Right lobe of liver (tissue), 6 donors: ENCODE measurements at regions not wholly inside any gene's neighbourhood (a gene's known extent, or its start where the extent isn't known, plus 50 kb on each side); places are given as distances from the start of the nearest gene placed in this dataset.

Experiments used
- ATAC-seq, 4 donors: fragments of 200-7000 bp; cut with Tn5 transposase; one replicate each; pipeline ENCODE4 v1.9.1; 2020; ENCODE audit warnings: mild to moderate bottlenecking in 4 of 4, moderate library complexity in 4 of 4
- DNase-seq, 3 donors: peaks; one replicate each; pipeline ENCODE4 v3.0.0-alpha.2; 2020
- H3K27ac ChIP-seq, 3 donors: fragments of 200-600 bp; one replicate each; pipeline ENCODE4 v1.8.0; 2022
- H3K27me3 ChIP-seq, 2 donors: fragments of 200-600 bp; one replicate each; pipeline ENCODE4 v1.8.0; 2022
- H3K36me3 ChIP-seq, 4 donors: fragments of 200-600 bp; sonication (generic) in 1 of 4; one replicate each; pipeline versions ENCODE4 v1.5.1 to v1.8.0; 2017 to 2022; ENCODE audit warnings: control low read depth in 1 of 4
- H3K4me1 ChIP-seq, 4 donors: fragments of 200-600 bp; sonication (generic) in 1 of 4; one replicate each; pipeline versions ENCODE4 v1.5.1 to v1.8.0; 2017 to 2022; ENCODE audit warnings: control low read depth in 1 of 4
- H3K4me3 ChIP-seq, 3 donors: fragments of 200-600 bp; one replicate each; pipeline ENCODE4 v1.8.0; 2022
- H3K9me3 ChIP-seq, 4 donors: fragments of 200-600 bp; sonication (generic) in 1 of 4; one replicate each; pipeline versions ENCODE4 v1.5.1 to v1.8.0; 2017 to 2022; ENCODE audit warnings: control low read depth in 1 of 4
- POLR2A ChIP-seq: fragments of 450-650 bp; IDR thresholded peaks from one replicate; pipeline ENCODE4 v1.6.1; 2017; ENCODE audit warnings: antibody characterized with exemption, mild to moderate bottlenecking
- WGBS: methylation state at CpG from one replicate; pipeline ENCODE4 v1.1.6; 2018; ENCODE audit warnings: low coverage, low lambda C conversion rate; ENCODE audit not compliant: insufficient coverage; ENCODE audit errors: missing lambda C conversion rate; 5-methylcytosine and 5-hydroxymethylcytosine counted together
- intact Hi-C, 2 donors: fragments of 100-400 bp; cut with DNase I; formaldehyde crosslinking; loops; one replicate each; pipeline versions ENCODE4 v1.11.2 to v1.14.1; 2022
- TF ChIP-seq, protein P1 (sequence below), 4 donors: fragments of 200-600 bp in 3 of 4; fragments of 450-650 bp in 1 of 4; IDR thresholded peaks; one replicate each; pipeline versions ENCODE4 v1.5.1 to v1.8.0; 2016 to 2022; ENCODE audit warnings: antibody characterized with exemption in 4 of 4, mild to moderate bottlenecking in 2 of 4
- donor health status: DM: no; HTN: yes; CAD: no.
- donor health status: DM: no; HTN: no; CAD: no.
- donor health status: DM: no; HTN: no; CAD: no.
- donor health status: DM: no; HTN: yes; CAD: no.
- donor health status: DM: no; HTN: yes; CAD: no.

DNA sequence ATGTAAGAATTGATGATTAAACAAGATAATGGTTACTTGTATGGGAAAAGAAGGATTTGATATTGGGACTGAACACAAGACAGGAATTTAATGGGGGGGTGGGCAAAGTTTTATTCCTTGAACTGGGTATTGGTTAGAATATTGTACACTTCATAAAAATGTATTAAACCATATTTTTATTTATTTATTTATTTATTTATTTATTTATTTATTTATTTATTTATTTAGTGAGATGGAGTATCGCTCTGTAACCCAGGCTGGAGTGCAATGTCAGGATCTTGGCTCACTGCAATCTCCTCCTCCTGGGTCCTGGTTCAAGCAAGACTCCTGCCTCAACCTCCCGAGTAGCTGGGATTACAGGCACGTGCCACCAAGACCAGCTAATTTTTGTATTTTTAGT, 287.1 kb upstream of the SLITRK5 start:
- Histone ChIP-seq H3K4me1 (no peaks in the 10 kb centered on the region), H3K9me3 (no peaks in the 10 kb centered on the region), H3K4me3 (no peak overlapping the region), H3K27ac (no peak overlapping the region), H3K36me3 (no peaks in the 10 kb centered on the region), H3K27me3 (no peaks in the 10 kb centered on the region)
- TF ChIP-seq POLR2A: no peak
- TF ChIP-seq, protein P1, sequence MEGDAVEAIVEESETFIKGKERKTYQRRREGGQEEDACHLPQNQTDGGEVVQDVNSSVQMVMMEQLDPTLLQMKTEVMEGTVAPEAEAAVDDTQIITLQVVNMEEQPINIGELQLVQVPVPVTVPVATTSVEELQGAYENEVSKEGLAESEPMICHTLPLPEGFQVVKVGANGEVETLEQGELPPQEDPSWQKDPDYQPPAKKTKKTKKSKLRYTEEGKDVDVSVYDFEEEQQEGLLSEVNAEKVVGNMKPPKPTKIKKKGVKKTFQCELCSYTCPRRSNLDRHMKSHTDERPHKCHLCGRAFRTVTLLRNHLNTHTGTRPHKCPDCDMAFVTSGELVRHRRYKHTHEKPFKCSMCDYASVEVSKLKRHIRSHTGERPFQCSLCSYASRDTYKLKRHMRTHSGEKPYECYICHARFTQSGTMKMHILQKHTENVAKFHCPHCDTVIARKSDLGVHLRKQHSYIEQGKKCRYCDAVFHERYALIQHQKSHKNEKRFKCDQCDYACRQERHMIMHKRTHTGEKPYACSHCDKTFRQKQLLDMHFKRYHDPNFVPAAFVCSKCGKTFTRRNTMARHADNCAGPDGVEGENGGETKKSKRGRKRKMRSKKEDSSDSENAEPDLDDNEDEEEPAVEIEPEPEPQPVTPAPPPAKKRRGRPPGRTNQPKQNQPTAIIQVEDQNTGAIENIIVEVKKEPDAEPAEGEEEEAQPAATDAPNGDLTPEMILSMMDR (IDR thresholded peaks at IDR 0.05): no peak
- no peak for DNase-seq
- WGBS: 88% methylated on average over 2 of the region's 3 CpGs
- intact Hi-C loops: no loop called here
- ATAC-seq: no peak

DNA sequence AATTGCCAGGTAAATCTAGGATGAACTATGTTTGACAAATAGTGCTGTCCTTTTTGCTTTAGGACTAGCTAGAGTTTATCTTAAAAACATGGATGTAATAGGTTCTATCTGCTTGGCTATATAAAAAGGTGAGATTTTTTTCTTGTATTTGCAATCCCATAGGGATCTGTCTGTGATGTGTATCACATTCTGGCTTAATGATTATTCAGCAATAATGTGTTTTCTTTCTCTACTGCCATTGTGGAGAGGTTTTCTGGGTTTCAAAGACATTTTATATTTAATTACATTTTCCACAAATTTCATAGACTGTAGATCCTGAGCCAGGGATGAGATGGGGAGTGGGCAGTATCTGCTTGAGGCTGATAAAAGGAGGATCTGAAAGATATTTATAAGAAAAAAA, 277.8 kb upstream of the SLITRK5 start:
- ATAC-seq (no peak), DNase-seq (no peak)
- H3K4me3 ChIP-seq: no peak overlapping the region
- no peak overlapping the region for H3K27ac ChIP-seq
- TF ChIP-seq, protein P1 (IDR thresholded peaks at IDR 0.05): no peak
- TF ChIP-seq POLR2A: no peak
- H3K36me3 ChIP-seq: no peaks in the 10 kb centered on the region
- no peaks in the 10 kb centered on the region for H3K9me3 ChIP-seq
- no peaks in the 10 kb centered on the region for H3K4me1 ChIP-seq
- intact Hi-C loops: no loop called here
- H3K27me3 ChIP-seq: no peaks in the 10 kb centered on the region

DNA sequence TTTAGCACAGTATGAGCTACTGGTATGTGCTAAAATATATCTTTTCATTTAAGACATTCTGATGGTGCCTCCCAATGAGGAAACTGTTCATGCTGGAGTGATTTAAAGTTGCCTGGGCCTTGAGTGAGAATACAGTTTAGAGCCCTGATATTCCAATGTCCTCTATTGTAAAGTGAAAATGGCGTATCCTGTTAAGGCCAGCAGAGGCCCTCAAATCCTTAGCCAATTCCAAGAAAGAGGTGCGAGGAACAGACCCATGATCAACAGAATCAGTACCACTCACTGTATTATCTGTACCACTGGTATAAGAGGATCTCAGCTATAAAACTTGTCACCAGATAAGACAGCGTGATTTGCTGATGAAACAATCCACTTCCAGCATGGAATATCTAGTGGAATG, 273.1 kb upstream of the SLITRK5 start:
- WGBS: 66% methylated on average over 3 of the region's 3 CpGs
- Histone ChIP-seq H3K27ac (no peak overlapping the region), H3K9me3 (no peaks in the 10 kb centered on the region), H3K36me3 (no peaks in the 10 kb centered on the region), H3K27me3 (no peaks in the 10 kb centered on the region), H3K4me1 (no peaks in the 10 kb centered on the region), H3K4me3 (no peak overlapping the region)
- TF ChIP-seq, protein P1 (IDR thresholded peaks at IDR 0.05): no peak
- no peak for TF ChIP-seq POLR2A
- ATAC-seq (no peak), DNase-seq (no peak)
- intact Hi-C loops: no loop called here

DNA sequence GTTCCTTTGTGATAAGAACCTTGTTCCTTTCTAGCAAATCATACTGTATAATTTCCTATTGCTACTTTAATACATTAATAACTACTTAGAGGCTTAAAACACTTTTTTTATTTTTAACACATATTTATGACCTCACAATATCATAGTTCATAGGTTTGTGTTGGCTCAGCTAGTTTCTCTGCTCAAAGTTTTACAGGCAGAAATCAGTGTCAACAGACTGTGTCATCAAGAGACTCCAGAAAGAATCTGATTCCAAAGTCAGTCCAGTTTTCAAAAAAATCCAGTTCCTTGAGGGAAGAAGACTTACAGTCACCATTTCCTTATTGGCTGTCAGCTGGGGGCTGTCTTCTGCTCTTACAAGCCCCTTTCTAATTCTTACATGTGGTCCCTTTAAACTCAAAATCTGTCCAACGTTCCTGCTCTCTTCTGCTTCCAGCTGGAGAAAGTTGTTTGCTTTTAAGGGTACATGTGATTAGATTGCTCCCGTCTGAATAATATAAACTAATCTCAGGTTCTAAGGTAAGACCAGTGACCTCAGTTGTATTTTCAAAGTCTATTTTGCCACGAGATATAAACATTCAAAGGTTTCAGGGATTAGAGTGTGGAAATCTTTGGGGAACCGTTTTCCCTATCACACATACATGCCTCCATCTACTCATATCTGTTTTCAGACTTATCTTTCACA, 267.3 kb upstream of the SLITRK5 start:
- WGBS: 15% methylated on average over 4 of the region's 4 CpGs
- ATAC-seq: peak in 3 of 4 donors; percentile 54 to 93 (median 82)
- Histone ChIP-seq H3K9me3 (no peaks in the 10 kb centered on the region), H3K27me3 (no peaks in the 10 kb centered on the region), H3K4me1 (no peaks in the 10 kb centered on the region), H3K36me3 (no peaks in the 10 kb centered on the region), H3K27ac (no peak overlapping the region), H3K4me3 (no peak overlapping the region)
- intact Hi-C loops: no loop called here
- TF ChIP-seq, protein P1 (IDR thresholded peaks at IDR 0.05): no peak
- no peak for TF ChIP-seq POLR2A
- DNase-seq: no peak

DNA sequence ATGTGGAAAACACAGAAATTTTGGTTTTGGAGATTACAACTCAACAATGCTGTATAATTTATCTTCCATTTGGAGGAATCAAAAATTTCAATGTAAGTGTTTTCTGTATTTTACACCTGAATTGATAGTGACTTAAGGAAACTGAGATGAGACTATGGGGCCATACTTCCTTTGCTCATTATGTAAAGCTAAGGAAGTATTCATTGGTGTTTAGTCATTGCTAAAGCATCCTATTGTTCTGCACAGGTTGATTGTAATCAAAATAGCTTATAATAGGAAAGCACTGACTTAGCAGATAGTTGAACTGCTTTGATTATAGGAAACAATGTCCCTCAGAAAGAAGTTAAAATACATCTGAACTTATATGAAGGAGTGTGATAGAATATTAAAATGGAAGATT, 244.4 kb upstream of the SLITRK5 start:
- H3K9me3 ChIP-seq: no peaks in the 10 kb centered on the region
- H3K27me3 ChIP-seq: no peaks in the 10 kb centered on the region
- ATAC-seq (no peak), DNase-seq (no peak)
- no peaks in the 10 kb centered on the region for H3K4me1 ChIP-seq
- no peak overlapping the region for H3K4me3 ChIP-seq
- no peak for TF ChIP-seq POLR2A
- TF ChIP-seq, protein P1 (IDR thresholded peaks at IDR 0.05): no peak
- intact Hi-C loops: no loop called here
- no peaks in the 10 kb centered on the region for H3K36me3 ChIP-seq
- no peak overlapping the region for H3K27ac ChIP-seq
